Fibroblast of skin of back (primary cell): ENCODE measurements at regions not wholly inside any gene's neighbourhood (a gene's known extent, or its start where the extent isn't known, plus 50 kb on each side); places are given as distances from the start of the nearest gene placed in this dataset.

Source experiments
- DNase-seq: peaks from one replicate; pipeline ENCODE4 v3.0.0-alpha.2; 2013

DNA sequence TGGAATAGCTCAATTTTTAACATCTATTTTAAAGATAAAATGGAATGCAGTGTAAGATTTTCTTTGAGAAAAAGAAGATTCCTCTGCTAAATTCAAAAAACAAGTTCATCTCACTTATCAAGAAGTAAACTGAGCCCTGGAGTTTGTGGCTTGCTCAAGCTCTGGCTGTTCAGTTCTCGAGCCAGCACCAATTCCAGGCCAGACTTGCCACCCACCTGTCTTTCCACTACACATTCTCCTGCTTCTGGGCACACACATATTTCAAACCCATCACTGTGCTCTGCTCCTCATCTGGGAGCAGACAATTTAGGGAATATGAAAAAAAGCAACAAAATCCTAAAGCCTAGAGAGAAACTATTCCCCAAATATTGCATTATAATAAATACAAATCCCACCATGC is 424.5 kb downstream of the ENC1 start:
- no peak for DNase-seq

DNA sequence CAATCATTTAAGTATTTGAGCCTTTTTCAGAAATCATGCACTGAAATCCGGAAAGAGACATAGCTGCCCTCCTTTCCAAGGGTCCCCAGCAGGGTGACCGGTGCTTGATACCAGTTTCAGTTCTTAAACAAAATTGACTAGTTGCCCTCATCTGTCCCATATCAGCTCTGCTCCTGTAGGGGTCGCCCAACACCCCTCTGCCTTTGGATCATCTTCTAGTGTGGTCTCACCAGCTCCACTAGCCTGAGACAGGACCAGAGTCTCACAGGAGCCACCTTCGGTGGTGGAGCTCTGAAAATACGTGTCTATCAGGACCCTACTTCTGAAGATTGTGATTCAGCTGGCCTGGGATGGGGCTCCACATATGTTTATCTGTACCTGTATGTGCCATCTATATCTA is 428.2 kb downstream of the ENC1 start:
- peak; percentile 42 for DNase-seq

DNA sequence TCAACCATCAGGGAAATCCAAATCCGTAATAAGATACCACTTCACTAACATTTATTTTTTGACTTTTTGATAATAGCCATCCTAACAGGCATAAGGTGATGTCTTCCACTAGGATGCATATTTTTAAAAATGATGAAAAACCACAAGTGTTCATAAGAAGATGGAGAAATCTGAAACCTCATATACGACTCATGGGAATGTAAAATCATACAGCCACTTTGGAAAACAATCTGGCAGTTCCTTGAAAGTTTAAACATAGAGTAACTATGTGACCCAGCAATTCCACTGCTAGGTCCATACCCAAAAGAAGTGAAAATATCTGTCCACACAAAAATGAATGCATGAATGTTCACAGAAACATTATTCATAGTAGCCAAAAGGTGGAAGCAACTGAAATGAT is 431.0 kb downstream of the ENC1 start:
- DNase-seq, result peak; percentile 64

GRCh38 chr5:74206579-74207550 is 433.7 kb downstream of the ENC1 start:
- DNase-seq, result peak; percentile 95

DNA sequence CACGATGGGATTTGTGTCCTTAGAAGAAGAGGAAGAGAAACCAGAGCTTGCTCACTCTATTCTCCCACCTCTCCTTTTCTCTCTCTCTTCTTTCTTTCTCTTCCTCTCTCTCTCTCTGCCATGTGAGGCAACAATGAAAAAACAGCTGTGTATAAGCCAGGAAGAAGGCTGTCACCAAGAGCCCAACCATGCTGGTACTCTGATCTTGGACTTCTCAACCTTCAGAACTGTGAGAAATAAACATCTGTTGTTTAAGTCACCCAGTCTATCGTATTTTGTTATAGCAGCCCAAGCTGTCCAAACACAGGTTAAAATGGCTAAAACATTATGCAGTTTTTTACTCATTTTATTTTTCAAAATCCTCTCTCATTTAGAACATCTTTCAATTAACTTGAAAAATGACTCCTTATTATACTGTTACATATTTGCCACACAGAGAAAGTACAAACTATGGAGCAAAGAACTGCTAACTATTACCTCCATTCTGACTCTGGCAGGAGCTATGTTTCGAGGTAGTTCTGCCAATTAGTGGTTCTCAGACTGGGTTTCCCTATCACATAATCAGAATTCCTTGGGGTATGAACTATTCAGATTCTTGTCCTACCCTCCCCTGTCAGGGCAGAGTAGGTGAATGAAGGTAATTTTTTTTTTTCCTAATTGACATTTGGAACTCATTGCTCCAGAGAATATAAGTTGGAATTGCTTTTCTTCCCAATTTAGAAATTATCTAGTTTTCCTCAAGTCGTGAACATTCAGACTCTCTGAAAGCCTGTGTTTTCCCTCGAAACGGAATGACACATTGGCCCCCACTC is 434.6 kb downstream of the ENC1 start:
- no peak for DNase-seq

DNA sequence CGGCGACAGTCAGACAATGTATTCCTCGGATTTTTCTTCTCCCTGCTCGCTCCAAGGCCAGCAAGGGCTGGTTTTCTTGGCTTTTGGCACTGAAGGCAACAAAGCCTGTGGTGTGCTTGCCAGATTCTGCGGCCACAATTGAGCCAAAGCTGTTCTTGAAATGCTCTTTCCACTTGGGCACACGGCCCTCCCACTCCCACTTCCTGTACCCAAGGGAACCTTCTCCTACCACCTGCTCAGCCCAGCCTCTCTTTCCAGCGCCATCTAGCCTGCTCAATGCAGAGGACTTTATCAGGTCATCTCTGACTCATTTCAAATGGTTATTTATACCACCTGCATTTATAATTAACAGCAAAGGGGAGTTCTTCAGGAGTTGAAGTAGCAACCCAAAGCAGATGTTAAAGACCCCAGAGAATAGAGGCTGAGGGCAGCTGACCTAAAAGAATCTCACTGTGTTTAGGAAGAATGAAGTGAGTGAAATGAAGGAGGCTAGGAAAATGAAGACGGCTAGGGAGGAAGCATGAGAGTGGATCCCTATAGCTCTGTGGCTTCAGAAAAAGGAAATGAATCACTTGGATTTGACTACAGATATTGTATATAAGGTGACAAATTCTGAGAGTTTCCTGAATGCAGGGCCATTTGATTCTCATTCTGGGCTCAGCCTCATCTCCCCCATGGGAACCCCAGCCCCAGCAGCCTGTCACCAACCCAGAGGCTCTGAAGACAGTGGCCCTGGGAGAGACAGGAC is 439.0 kb downstream of the ENC1 start:
- peak; percentile 63 for DNase-seq

DNA sequence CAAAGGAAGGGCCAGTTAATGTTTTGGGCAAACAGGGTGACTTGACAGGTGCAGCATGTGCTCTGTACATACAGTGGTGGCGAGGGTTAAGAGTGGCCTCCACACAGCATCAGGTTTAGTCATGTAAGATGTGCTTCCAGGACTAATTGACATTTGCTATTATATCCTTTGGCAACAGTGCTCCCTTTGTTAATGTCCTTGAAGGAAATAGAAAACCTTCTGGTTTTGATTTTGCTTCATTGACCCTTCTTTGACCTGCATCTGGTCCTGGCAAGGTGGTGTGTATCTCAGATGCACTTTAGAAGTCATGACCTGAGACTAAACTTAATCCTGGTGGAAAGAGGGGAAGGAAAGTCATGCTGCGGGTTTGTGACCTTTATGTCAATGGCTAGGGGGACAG is 440.0 kb downstream of the ENC1 start:
- DNase-seq, result no peak

- peak; percentile 93 for DNase-seq
Observed at GRCh38 chr5:74199436-74200210, 440.9 kb downstream of the ENC1 start.

DNA sequence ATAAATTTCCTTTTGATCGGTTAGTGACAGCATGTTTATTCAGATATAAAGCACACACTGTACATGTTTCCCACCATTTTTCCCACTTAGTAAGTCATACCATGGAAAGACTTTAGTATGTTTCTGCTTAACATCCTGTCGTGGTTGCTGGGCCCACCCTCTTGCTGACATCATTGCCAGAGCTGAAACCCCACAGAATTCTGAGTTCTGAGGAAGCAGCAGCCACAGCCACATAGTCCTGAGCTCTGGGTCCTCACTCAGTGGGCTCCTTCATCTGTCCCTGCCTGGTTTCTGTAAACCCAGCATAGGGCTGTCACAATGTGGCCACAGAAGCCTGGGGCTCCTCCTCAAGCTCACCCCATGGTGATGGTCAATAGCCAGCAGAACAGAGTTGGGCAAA is 441.5 kb downstream of the ENC1 start:
- peak; percentile 69 for DNase-seq

DNA sequence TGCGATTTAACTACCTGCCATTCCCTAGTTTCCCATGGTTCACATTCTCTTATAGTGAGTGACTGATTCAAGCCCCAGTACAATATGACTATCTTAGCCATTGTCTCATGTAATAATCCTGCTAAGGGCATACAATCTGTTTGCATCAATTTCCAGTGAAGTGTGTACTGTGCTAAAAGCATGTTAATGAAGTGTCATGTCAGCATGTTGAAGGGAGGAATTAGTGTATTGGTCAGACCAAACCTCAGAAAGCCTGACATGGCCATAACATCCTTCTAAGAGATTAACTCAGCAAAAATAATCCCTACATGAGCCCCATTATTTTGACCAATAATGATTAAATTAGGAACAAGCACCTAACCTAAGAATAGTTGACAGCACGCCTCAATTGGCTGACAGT is 442.4 kb downstream of the ENC1 start:
- DNase-seq, result no peak

DNA sequence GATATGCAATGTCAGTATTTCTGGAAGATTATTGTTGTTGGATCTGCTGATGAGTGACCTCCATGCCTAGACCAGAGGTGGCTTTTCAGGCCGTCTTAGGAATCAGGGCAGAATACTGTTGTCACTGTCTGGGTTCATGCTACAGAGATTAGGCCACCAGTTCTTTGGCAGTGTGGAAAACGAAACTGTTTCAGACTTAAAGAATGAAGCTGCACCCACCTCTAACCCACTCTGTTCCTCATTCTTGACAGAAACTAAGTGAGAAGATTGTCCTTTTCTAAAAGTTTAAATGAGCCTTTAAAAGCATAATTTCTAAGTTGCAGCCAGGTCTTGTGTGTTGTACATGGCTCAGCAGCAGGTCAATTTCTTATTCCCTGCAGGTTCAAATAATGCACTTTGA is 444.3 kb downstream of the ENC1 start:
- DNase-seq, result no peak

- no peak for DNase-seq
Observed at GRCh38 chr5:74194196-74194595, 446.3 kb downstream of the ENC1 start.

GRCh38 chr5:74192606-74193299 is 447.8 kb downstream of the ENC1 start:
- DNase-seq, result no peak

- DNase-seq, result peak; percentile 47
Observed at GRCh38 chr5:74188351-74189105, 452.0 kb downstream of the ENC1 start.

GRCh38 chr5:74187757-74188156 is 452.8 kb downstream of the ENC1 start:
- no peak for DNase-seq

- peak; percentile 87 for DNase-seq
Observed at GRCh38 chr5:74186356-74187315, 453.9 kb downstream of the ENC1 start.

GRCh38 chr5:74185599-74185998 is 454.9 kb downstream of the ENC1 start:
- DNase-seq, result peak; percentile 79

GRCh38 chr5:74184649-74185048 is 455.9 kb downstream of the ENC1 start:
- DNase-seq, result no peak

DNA sequence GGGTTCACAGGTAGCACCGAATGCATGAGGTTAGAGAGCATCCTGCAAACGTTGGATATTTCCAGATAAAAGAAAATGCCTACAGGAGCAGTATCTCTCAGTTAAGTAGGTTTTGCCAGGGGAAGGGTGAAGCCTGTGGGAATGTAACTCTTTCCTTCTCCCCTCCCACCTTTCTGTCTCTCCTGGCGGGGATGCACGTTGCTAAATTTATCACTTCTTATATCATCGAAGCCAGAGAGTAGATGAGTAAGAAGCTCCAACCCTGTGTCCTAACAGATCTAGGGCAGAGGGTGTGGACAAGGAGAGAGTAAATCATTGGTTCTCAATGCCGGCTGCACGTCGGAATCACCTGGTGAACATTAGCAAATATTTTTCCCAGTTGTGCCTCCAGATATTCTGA is 457.5 kb downstream of the ENC1 start:
- no peak for DNase-seq
